SK-N-SH treated with all-trans-retinoic acid at 6 μM for 48 hours (cell line): ENCODE measurements at regions not wholly inside any gene's neighbourhood (a gene's known extent, or its start where the extent isn't known, plus 50 kb on each side); places are given as distances from the start of the nearest gene placed in this dataset.

Experiments used
- ATAC-seq: fragments of 200-7000 bp; cut with Tn5 transposase; 3 replicates; pipeline ENCODE4 v1.9.1; 2020; ENCODE audit warnings: mild to moderate bottlenecking, moderate library complexity
- BACH2 ChIP-seq: fragments of 250-450 bp; sonication (Bioruptor Pico); IDR thresholded peaks from 2 replicates; pipeline ENCODE4 v1.9.0; 2021; ENCODE audit warnings: mild to moderate bottlenecking, borderline replicate concordance
- CSDC2 ChIP-seq: fragments of 250-450 bp; sonication (Bioruptor Pico); IDR thresholded peaks from 2 replicates; pipeline ENCODE4 v1.5.0; 2020; ENCODE audit warnings: mild to moderate bottlenecking, moderate library complexity
- ESRRG ChIP-seq: fragments of 250-450 bp; sonication (Bioruptor Pico); IDR thresholded peaks from 2 replicates; pipeline ENCODE4 v1.6.1; 2021; ENCODE audit warnings: mild to moderate bottlenecking
- GLIS3 ChIP-seq: fragments of 250-450 bp; sonication (Bioruptor Pico); IDR thresholded peaks from 2 replicates; pipeline ENCODE4 v1.5.0; 2020; ENCODE audit warnings: mild to moderate bottlenecking, moderate library complexity
- RARB ChIP-seq: fragments of 250-450 bp; sonication (Bioruptor Pico); IDR thresholded peaks from 2 replicates; pipeline ENCODE4 v1.8.0; 2021; ENCODE audit warnings: mild to moderate bottlenecking, moderate library complexity
- SNAI2 ChIP-seq: fragments of 250-450 bp; sonication (Bioruptor Pico); IDR thresholded peaks from 2 replicates; pipeline ENCODE4 v1.5.0; 2020; ENCODE audit warnings: mild to moderate bottlenecking, moderate library complexity
- TCF4 ChIP-seq: fragments of 250-450 bp; sonication (Bioruptor Pico); IDR thresholded peaks from 2 replicates; pipeline ENCODE4 v1.8.0; 2021; ENCODE audit warnings: mild to moderate bottlenecking, moderate library complexity, borderline replicate concordance
- TOX ChIP-seq: fragments of 250-450 bp; sonication (Bioruptor Pico); IDR thresholded peaks from 2 replicates; pipeline ENCODE4 v1.8.0; 2021; ENCODE audit warnings: mild to moderate bottlenecking, moderate library complexity, borderline replicate concordance
- ZC3H10 ChIP-seq: fragments of 250-450 bp; sonication (Bioruptor Pico); IDR thresholded peaks from 2 replicates; pipeline ENCODE4 v1.5.1; 2021; ENCODE audit warnings: mild to moderate bottlenecking, moderate library complexity
- ZFP3 ChIP-seq: fragments of 250-450 bp; sonication (Bioruptor Pico); IDR thresholded peaks from 2 replicates; pipeline ENCODE4 v1.5.0; 2020; ENCODE audit warnings: mild to moderate bottlenecking, moderate library complexity
- ZNF70 ChIP-seq: fragments of 450-650 bp; formaldehyde crosslinking; IDR thresholded peaks from 2 replicates; pipeline ENCODE4 v1.5.0; 2020; ENCODE audit warnings: mild to moderate bottlenecking, moderate library complexity
- ZNF8 ChIP-seq: fragments of 450-650 bp; formaldehyde crosslinking; IDR thresholded peaks from 2 replicates; pipeline ENCODE4 v1.5.0; 2020; ENCODE audit warnings: mild to moderate bottlenecking, moderate library complexity
- TF ChIP-seq, protein P1 (sequence below): fragments of 250-450 bp; sonication (Bioruptor Pico); IDR thresholded peaks from 2 replicates; pipeline ENCODE4 v1.8.0; 2020; ENCODE audit warnings: mild to moderate bottlenecking, moderate library complexity, borderline replicate concordance
- TF ChIP-seq, protein P2 (sequence below): fragments of 250-450 bp; sonication (Bioruptor Pico); IDR thresholded peaks from 2 replicates; pipeline ENCODE4 v1.8.0; 2021; ENCODE audit warnings: low read depth, mild to moderate bottlenecking, moderate library complexity, borderline replicate concordance
- TF ChIP-seq, protein P3 (sequence below): fragments of 250-450 bp; sonication (Bioruptor Pico); IDR thresholded peaks from 2 replicates; pipeline ENCODE4 v1.5.0; 2020; ENCODE audit warnings: mild to moderate bottlenecking, moderate library complexity
- TF ChIP-seq, protein P4 (sequence below): fragments of 250-450 bp; sonication (Bioruptor Pico); IDR thresholded peaks from 2 replicates; pipeline ENCODE4 v1.5.1; 2021; ENCODE audit warnings: mild to moderate bottlenecking, moderate library complexity

DNA sequence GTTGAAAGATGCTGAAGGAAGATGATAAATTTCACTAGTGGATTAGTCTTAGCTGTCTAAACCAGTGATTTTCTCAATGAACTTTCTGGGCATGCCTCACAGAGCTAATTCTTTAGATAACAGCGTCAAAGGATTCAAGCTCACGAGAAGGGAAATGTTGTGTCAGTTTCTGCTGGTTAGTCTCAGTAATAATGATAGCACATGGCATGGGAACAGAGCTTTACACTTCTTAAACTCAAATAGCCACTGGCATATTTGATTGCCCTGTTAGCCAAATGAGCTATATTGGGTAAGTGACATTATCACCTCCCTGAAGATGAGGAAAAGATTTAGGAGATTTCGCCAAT, 139.3 kb upstream of the NR3C1 start:
- TF ChIP-seq GLIS3 (no peak), ZNF8 (CRISPR knock-in tag) (no peak), TCF4 (no peak), ZC3H10 (no peak), CSDC2 (CRISPR knock-in tag) (no peak), BACH2 (CRISPR knock-in tag) (no peak)
- TF ChIP-seq, protein P1, sequence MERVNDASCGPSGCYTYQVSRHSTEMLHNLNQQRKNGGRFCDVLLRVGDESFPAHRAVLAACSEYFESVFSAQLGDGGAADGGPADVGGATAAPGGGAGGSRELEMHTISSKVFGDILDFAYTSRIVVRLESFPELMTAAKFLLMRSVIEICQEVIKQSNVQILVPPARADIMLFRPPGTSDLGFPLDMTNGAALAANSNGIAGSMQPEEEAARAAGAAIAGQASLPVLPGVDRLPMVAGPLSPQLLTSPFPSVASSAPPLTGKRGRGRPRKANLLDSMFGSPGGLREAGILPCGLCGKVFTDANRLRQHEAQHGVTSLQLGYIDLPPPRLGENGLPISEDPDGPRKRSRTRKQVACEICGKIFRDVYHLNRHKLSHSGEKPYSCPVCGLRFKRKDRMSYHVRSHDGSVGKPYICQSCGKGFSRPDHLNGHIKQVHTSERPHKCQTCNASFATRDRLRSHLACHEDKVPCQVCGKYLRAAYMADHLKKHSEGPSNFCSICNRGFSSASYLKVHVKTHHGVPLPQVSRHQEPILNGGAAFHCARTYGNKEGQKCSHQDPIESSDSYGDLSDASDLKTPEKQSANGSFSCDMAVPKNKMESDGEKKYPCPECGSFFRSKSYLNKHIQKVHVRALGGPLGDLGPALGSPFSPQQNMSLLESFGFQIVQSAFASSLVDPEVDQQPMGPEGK (CRISPR knock-in tag) = no peak
- TF ChIP-seq, protein P2, sequence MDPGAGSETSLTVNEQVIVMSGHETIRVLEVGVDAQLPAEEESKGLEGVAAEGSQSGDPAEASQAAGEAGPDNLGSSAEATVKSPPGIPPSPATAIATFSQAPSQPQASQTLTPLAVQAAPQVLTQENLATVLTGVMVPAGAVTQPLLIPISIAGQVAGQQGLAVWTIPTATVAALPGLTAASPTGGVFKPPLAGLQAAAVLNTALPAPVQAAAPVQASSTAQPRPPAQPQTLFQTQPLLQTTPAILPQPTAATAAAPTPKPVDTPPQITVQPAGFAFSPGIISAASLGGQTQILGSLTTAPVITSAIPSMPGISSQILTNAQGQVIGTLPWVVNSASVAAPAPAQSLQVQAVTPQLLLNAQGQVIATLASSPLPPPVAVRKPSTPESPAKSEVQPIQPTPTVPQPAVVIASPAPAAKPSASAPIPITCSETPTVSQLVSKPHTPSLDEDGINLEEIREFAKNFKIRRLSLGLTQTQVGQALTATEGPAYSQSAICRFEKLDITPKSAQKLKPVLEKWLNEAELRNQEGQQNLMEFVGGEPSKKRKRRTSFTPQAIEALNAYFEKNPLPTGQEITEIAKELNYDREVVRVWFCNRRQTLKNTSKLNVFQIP = no peak
- ATAC-seq = peak; percentile 20; the same call in 2 of the 3 replicates

DNA sequence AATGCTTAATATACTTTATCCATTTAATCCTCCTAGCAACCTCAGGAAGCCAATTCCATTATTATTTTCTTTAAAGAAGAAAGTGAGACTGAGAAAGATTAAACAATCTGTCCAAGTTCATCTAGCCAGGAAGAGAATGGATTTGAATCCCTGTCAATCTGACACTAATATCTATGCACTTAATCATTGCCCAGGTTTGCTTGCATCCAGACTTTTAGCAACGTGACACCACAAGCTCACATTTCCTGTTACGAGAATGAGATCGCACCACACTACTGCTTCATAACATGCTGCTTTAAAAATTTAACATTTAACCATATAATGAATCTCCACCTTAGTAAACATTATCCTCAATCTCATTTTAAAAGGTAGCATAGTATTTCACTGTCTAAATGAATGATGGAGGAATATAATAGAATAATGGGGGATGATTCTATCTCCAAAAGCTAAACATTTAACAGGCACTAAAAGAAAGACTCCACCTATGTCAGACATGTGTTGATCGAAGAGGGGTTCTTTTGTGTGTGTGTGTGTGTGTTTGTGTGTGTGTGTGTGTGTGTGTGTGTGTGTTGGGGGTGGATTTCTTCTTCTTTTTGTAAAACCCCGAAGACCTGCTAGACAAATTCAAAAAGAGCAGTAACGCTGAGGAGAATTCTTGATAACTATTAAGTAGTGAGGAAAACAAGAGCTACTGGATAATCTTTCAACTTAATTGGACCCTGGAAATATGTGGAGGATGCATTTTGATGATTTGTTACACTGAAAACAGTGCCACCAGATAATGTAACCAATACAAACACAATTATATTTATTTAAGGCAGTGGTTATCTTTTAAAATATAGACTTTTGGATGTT, 138.7 kb upstream of the NR3C1 start:
- TF ChIP-seq ESRRG (CRISPR knock-in tag) = no peak
- TF ChIP-seq ZC3H10 = no peak
- TF ChIP-seq RARB (CRISPR knock-in tag) = no peak
- TF ChIP-seq ZNF70 (CRISPR knock-in tag) = no peak
- TF ChIP-seq, protein P3, sequence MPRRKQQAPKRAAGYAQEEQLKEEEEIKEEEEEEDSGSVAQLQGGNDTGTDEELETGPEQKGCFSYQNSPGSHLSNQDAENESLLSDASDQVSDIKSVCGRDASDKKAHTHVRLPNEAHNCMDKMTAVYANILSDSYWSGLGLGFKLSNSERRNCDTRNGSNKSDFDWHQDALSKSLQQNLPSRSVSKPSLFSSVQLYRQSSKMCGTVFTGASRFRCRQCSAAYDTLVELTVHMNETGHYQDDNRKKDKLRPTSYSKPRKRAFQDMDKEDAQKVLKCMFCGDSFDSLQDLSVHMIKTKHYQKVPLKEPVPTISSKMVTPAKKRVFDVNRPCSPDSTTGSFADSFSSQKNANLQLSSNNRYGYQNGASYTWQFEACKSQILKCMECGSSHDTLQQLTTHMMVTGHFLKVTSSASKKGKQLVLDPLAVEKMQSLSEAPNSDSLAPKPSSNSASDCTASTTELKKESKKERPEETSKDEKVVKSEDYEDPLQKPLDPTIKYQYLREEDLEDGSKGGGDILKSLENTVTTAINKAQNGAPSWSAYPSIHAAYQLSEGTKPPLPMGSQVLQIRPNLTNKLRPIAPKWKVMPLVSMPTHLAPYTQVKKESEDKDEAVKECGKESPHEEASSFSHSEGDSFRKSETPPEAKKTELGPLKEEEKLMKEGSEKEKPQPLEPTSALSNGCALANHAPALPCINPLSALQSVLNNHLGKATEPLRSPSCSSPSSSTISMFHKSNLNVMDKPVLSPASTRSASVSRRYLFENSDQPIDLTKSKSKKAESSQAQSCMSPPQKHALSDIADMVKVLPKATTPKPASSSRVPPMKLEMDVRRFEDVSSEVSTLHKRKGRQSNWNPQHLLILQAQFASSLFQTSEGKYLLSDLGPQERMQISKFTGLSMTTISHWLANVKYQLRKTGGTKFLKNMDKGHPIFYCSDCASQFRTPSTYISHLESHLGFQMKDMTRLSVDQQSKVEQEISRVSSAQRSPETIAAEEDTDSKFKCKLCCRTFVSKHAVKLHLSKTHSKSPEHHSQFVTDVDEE (CRISPR knock-in tag) = no peak
- TF ChIP-seq, protein P4, sequence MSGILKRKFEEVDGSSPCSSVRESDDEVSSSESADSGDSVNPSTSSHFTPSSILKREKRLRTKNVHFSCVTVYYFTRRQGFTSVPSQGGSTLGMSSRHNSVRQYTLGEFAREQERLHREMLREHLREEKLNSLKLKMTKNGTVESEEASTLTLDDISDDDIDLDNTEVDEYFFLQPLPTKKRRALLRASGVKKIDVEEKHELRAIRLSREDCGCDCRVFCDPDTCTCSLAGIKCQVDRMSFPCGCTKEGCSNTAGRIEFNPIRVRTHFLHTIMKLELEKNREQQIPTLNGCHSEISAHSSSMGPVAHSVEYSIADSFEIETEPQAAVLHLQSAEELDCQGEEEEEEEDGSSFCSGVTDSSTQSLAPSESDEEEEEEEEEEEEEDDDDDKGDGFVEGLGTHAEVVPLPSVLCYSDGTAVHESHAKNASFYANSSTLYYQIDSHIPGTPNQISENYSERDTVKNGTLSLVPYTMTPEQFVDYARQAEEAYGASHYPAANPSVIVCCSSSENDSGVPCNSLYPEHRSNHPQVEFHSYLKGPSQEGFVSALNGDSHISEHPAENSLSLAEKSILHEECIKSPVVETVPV = no peak
- TF ChIP-seq ZFP3 (CRISPR knock-in tag) = no peak
- TF ChIP-seq TOX (CRISPR knock-in tag) = no peak
- no peak for TF ChIP-seq ZNF8 (CRISPR knock-in tag)
- peak; percentile 25; the same call in 2 of the 3 replicates for ATAC-seq

DNA sequence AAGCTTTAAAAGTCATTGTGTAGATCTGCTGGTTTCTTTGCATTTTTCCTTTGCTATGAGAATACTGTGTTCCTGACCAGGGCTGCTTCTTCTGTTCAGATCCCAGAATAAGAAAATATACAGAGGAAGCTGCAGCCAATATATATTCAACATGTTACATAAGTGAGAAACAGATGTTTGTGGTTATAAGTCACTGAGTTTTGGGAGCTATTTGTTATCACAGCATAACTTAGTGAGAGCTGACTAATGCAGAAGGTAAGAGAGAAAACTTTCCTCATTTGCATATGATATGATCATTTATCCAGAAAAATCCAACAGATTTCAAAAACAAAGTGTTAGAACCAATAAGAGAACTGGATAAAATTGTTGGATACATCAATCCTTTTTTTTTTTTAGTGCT, 136.3 kb upstream of the NR3C1 start:
- ATAC-seq = no peak
- TF ChIP-seq CSDC2 (CRISPR knock-in tag) = no peak

DNA sequence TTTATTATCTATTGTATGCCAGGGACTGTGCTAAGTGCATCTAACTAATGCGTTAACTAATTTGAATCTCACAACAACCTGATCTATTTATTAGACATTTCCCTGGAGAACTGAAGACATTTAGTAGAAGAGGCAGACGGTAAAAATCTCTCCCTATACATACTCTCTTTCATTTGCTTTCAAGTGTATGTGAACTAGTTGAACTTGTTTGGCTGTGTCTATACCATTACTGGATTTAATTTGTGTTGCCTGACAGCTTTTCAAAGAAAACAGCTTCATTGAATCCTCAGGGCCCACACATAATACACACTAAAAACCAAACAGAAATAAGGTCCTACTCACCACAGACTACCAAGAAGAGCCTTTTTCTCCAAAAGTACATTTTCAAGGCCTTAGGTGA, 133.6 kb upstream of the NR3C1 start:
- ATAC-seq = no peak

More for the DNA sequence above, 133.6 kb upstream of the NR3C1 start:
- TF ChIP-seq ZNF70 (CRISPR knock-in tag) (no peak), ESRRG (CRISPR knock-in tag) (no peak), SNAI2 (no peak)
- TF ChIP-seq, protein P3 (CRISPR knock-in tag) = no peak
